WTC11 (cell line): ENCODE measurements at regions not wholly inside any gene's neighbourhood (a gene's known extent, or its start where the extent isn't known, plus 50 kb on each side); places are given as distances from the start of the nearest gene placed in this dataset.

Experiments used
- ATAC-seq: fragments of 200-7000 bp; cut with Tn5 transposase; 2 replicates; pipeline ENCODE4 v1.10.0; 2021; ENCODE audit warnings: mild to moderate bottlenecking, moderate library complexity
- CTCF ChIA-PET: fragments of 300-600 bp; sonication (Branson Sonifier 250); formaldehyde crosslinking; loops from one replicate; lab custom pipeline; 2021; ENCODE audit warnings: antibody characterized with exemption; lab: Charles Lee
- POLR2A ChIA-PET: fragments of 350-600 bp; sonication (Branson Sonifier 250); formaldehyde crosslinking; loops from one replicate; lab custom pipeline; 2021; ENCODE audit warnings: antibody characterized with exemption; lab: Charles Lee
- DNase-seq: peaks from one replicate; pipeline ENCODE4 v3.0.0; 2021; ENCODE audit warnings: low spot score
- H3K27ac Mint-ChIP-seq: 2 replicates; pipeline ENCODE4 v1.8.0; 2021; ENCODE audit warnings: mixed read lengths
- H3K27me3 Mint-ChIP-seq: 2 replicates; pipeline ENCODE4 v1.8.0; 2021; ENCODE audit warnings: low read depth, mild to moderate bottlenecking, moderate library complexity, mixed read lengths
- H3K36me3 Mint-ChIP-seq: 2 replicates; pipeline ENCODE4 v1.8.0; 2021; ENCODE audit warnings: mixed read lengths
- H3K4me1 Mint-ChIP-seq: 2 replicates; pipeline ENCODE4 v1.8.0; 2022; ENCODE audit warnings: mixed read lengths
- H3K4me3 Mint-ChIP-seq: 2 replicates; pipeline ENCODE4 v1.8.0; 2021; ENCODE audit warnings: mild to moderate bottlenecking, moderate library complexity, mixed read lengths
- H3K9me3 Mint-ChIP-seq: 2 replicates; pipeline ENCODE4 v1.8.0; 2021; ENCODE audit warnings: mixed read lengths
- NFYB ChIP-seq: sonication (generic); formaldehyde crosslinking; conservative IDR thresholded peaks from 2 replicates; pipeline ENCODE4 v1.8.0; 2022; ENCODE audit warnings: low read depth, missing genetic modification reagents
- NR3C1 ChIP-seq: sonication (generic); formaldehyde crosslinking; conservative IDR thresholded peaks from 2 replicates; pipeline ENCODE4 v1.8.1; 2023; ENCODE audit warnings: low read depth, mild to moderate bottlenecking, missing genetic modification reagents
- SMAD4 ChIP-seq: sonication (generic); formaldehyde crosslinking; IDR thresholded peaks from 2 replicates; pipeline ENCODE4 v1.8.0; 2022; ENCODE audit warnings: mild to moderate bottlenecking, missing genetic modification reagents
- ZNF232 ChIP-seq: sonication (generic); formaldehyde crosslinking; IDR thresholded peaks from 2 replicates; pipeline ENCODE4 v1.8.0; 2022; ENCODE audit warnings: mild to moderate bottlenecking, missing genetic modification reagents
- ZNF263 ChIP-seq: sonication (generic); formaldehyde crosslinking; IDR thresholded peaks from 2 replicates; pipeline ENCODE4 v1.8.1; 2022; ENCODE audit warnings: low read depth, mild to moderate bottlenecking, moderate library complexity, missing genetic modification reagents
- ZNF416 ChIP-seq: fragments of 250-450 bp; sonication (Bioruptor Pico); IDR thresholded peaks from 2 replicates; pipeline ENCODE4 v1.9.0; 2021; ENCODE audit warnings: mild to moderate bottlenecking, inconsistent platforms
- TF ChIP-seq, protein P1 (sequence below): sonication (generic); formaldehyde crosslinking; IDR thresholded peaks from 2 replicates; pipeline ENCODE4 v1.8.1; 2023; ENCODE audit warnings: mild to moderate bottlenecking, missing genetic modification reagents, moderate library complexity
- TF ChIP-seq, protein P2 (sequence below): sonication (generic); formaldehyde crosslinking; IDR thresholded peaks from 2 replicates; pipeline ENCODE4 v1.8.1; 2022; ENCODE audit warnings: mild to moderate bottlenecking, moderate library complexity, missing genetic modification reagents
- TF ChIP-seq, protein P3 (sequence below): sonication (generic); formaldehyde crosslinking; IDR thresholded peaks from 2 replicates; pipeline ENCODE4 v1.8.1; 2022; ENCODE audit warnings: mild to moderate bottlenecking, missing genetic modification reagents, moderate library complexity, borderline replicate concordance
- TF ChIP-seq, protein P4 (sequence below): fragments of 250-450 bp; sonication (Bioruptor Pico); IDR thresholded peaks from 2 replicates; pipeline ENCODE4 v1.9.0; 2021; ENCODE audit warnings: mild to moderate bottlenecking
- TF ChIP-seq, protein P5 (sequence below): sonication (generic); formaldehyde crosslinking; IDR thresholded peaks from 2 replicates; pipeline ENCODE4 v1.8.0; 2022; ENCODE audit warnings: mild to moderate bottlenecking, missing genetic modification reagents
- TF ChIP-seq, protein P6 (sequence below): sonication (generic); formaldehyde crosslinking; IDR thresholded peaks from 2 replicates; pipeline ENCODE4 v1.8.1; 2023; ENCODE audit warnings: mild to moderate bottlenecking, missing genetic modification reagents
- TF ChIP-seq, protein P7 (sequence below): sonication (generic); formaldehyde crosslinking; IDR thresholded peaks from 2 replicates; pipeline ENCODE4 v1.8.1; 2022; ENCODE audit warnings: missing genetic modification reagents, borderline replicate concordance
- TF ChIP-seq, protein P8 (sequence below): sonication (generic); formaldehyde crosslinking; IDR thresholded peaks from 2 replicates; pipeline ENCODE4 v1.8.0; 2023; ENCODE audit warnings: missing genetic modification reagents, mild to moderate bottlenecking, borderline replicate concordance

DNA sequence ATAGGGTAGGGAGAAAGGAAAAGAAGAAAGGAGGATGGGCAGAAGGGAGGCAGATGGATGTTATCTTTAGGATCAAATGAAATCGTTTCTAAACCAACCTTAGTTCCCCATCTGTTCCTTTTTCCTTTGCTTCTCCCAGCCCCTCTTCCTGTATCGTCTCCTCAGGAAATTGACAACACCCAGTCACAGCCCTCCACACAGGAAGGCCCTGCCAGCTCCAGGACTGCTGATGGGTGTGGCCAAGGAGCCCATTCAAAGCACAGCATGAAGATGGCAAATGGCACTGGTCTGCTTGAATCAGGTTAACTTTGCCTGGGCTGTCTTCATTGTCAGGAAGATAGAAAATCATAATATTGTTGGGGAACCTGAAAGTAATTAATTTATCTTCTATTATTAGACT lies 164.8 kb downstream of the C11orf87 start (continued):
- TF ChIP-seq, protein P1, sequence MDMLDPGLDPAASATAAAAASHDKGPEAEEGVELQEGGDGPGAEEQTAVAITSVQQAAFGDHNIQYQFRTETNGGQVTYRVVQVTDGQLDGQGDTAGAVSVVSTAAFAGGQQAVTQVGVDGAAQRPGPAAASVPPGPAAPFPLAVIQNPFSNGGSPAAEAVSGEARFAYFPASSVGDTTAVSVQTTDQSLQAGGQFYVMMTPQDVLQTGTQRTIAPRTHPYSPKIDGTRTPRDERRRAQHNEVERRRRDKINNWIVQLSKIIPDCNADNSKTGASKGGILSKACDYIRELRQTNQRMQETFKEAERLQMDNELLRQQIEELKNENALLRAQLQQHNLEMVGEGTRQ (CRISPR knock-in tag), result no peak

DNA sequence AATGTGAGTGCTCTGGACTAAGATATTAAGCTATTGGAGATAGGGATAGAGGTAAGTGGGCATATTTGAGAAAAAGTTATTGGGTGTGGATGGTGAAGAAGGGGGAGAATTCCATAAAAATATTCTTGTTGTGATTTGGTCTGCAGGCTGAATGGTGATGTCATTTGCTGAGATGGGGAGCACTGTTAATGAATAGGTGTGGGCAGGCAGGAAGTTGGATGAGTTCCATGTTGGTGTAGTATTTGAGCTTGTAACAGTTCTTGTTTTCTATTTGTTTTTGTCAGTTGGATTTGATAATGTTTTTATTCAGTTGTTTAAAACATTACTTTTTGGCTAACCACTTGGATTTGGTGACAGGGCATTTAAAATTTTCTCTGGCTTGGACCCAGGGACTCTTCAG lies 168.8 kb downstream of the C11orf87 start:
- TF ChIP-seq NFYB, result no peak
- no peak for TF ChIP-seq NR3C1 (CRISPR knock-in tag)
- TF ChIP-seq, protein P2, sequence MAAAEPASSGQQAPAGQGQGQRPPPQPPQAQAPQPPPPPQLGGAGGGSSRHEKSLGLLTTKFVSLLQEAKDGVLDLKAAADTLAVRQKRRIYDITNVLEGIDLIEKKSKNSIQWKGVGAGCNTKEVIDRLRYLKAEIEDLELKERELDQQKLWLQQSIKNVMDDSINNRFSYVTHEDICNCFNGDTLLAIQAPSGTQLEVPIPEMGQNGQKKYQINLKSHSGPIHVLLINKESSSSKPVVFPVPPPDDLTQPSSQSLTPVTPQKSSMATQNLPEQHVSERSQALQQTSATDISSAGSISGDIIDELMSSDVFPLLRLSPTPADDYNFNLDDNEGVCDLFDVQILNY (CRISPR knock-in tag), result no peak
- TF ChIP-seq ZNF416 (CRISPR knock-in tag), result no peak
- no peak for TF ChIP-seq SMAD4 (CRISPR knock-in tag)
- TF ChIP-seq, protein P3, sequence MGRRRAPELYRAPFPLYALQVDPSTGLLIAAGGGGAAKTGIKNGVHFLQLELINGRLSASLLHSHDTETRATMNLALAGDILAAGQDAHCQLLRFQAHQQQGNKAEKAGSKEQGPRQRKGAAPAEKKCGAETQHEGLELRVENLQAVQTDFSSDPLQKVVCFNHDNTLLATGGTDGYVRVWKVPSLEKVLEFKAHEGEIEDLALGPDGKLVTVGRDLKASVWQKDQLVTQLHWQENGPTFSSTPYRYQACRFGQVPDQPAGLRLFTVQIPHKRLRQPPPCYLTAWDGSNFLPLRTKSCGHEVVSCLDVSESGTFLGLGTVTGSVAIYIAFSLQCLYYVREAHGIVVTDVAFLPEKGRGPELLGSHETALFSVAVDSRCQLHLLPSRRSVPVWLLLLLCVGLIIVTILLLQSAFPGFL (CRISPR knock-in tag), result no peak
- no peak for TF ChIP-seq ZNF263 (CRISPR knock-in tag)
- TF ChIP-seq, protein P4, sequence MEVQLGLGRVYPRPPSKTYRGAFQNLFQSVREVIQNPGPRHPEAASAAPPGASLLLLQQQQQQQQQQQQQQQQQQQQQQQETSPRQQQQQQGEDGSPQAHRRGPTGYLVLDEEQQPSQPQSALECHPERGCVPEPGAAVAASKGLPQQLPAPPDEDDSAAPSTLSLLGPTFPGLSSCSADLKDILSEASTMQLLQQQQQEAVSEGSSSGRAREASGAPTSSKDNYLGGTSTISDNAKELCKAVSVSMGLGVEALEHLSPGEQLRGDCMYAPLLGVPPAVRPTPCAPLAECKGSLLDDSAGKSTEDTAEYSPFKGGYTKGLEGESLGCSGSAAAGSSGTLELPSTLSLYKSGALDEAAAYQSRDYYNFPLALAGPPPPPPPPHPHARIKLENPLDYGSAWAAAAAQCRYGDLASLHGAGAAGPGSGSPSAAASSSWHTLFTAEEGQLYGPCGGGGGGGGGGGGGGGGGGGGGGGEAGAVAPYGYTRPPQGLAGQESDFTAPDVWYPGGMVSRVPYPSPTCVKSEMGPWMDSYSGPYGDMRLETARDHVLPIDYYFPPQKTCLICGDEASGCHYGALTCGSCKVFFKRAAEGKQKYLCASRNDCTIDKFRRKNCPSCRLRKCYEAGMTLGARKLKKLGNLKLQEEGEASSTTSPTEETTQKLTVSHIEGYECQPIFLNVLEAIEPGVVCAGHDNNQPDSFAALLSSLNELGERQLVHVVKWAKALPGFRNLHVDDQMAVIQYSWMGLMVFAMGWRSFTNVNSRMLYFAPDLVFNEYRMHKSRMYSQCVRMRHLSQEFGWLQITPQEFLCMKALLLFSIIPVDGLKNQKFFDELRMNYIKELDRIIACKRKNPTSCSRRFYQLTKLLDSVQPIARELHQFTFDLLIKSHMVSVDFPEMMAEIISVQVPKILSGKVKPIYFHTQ (CRISPR knock-in tag), result no peak
- TF ChIP-seq, protein P5, sequence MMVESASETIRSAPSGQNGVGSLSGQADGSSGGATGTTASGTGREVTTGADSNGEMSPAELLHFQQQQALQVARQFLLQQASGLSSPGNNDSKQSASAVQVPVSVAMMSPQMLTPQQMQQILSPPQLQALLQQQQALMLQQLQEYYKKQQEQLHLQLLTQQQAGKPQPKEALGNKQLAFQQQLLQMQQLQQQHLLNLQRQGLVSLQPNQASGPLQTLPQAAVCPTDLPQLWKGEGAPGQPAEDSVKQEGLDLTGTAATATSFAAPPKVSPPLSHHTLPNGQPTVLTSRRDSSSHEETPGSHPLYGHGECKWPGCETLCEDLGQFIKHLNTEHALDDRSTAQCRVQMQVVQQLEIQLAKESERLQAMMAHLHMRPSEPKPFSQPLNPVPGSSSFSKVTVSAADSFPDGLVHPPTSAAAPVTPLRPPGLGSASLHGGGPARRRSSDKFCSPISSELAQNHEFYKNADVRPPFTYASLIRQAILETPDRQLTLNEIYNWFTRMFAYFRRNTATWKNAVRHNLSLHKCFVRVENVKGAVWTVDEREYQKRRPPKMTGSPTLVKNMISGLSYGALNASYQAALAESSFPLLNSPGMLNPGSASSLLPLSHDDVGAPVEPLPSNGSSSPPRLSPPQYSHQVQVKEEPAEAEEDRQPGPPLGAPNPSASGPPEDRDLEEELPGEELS, result no peak
- no peak for TF ChIP-seq ZNF232 (CRISPR knock-in tag)
- TF ChIP-seq, all 79 proteins: peak for 0
- H3K27ac Mint-ChIP-seq, result no peak overlapping the region
- peaks cover 21% of the 10 kb centered on the region for H3K4me1 Mint-ChIP-seq
- no peaks in the 10 kb centered on the region for H3K36me3 Mint-ChIP-seq
- no peak overlapping the region for H3K4me3 Mint-ChIP-seq
- ATAC-seq (no peak), DNase-seq (no peak)
- H3K27me3 Mint-ChIP-seq, result no peaks in the 10 kb centered on the region
- ChIA-PET CTCF (no interaction called here), POLR2A (no interaction called here)
- peaks cover 8% of the 10 kb centered on the region for H3K9me3 Mint-ChIP-seq

DNA sequence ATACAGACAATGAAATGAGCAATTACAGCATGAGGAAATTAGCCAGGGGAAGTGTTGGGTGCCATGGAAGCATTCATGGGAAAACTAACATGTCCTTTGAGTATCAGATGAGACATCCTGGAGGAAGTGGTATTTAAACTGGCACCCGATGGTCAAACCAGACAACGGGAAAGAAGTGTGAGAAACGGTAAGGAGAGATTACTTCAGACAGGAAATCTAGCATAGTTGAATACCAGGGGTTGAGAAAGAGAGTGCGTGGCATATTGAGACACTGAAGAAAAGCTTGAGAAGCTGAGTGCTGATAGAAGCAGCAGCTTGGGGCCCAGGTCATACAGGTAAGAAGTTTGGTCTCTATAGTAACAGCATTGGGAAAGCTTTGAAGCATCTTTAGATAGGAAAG lies 175.3 kb downstream of the C11orf87 start:
- TF ChIP-seq, protein P6, sequence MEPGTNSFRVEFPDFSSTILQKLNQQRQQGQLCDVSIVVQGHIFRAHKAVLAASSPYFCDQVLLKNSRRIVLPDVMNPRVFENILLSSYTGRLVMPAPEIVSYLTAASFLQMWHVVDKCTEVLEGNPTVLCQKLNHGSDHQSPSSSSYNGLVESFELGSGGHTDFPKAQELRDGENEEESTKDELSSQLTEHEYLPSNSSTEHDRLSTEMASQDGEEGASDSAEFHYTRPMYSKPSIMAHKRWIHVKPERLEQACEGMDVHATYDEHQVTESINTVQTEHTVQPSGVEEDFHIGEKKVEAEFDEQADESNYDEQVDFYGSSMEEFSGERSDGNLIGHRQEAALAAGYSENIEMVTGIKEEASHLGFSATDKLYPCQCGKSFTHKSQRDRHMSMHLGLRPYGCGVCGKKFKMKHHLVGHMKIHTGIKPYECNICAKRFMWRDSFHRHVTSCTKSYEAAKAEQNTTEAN (CRISPR knock-in tag), result no peak
- TF ChIP-seq, protein P5, result no peak
- TF ChIP-seq, protein P7, sequence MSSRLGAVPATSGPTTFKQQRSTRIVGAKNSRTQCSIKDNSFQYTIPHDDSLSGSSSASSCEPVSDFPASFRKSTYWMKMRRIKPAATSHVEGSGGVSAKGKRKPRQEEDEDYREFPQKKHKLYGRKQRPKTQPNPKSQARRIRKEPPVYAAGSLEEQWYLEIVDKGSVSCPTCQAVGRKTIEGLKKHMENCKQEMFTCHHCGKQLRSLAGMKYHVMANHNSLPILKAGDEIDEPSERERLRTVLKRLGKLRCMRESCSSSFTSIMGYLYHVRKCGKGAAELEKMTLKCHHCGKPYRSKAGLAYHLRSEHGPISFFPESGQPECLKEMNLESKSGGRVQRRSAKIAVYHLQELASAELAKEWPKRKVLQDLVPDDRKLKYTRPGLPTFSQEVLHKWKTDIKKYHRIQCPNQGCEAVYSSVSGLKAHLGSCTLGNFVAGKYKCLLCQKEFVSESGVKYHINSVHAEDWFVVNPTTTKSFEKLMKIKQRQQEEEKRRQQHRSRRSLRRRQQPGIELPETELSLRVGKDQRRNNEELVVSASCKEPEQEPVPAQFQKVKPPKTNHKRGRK (CRISPR knock-in tag), result no peak
- TF ChIP-seq, protein P8, sequence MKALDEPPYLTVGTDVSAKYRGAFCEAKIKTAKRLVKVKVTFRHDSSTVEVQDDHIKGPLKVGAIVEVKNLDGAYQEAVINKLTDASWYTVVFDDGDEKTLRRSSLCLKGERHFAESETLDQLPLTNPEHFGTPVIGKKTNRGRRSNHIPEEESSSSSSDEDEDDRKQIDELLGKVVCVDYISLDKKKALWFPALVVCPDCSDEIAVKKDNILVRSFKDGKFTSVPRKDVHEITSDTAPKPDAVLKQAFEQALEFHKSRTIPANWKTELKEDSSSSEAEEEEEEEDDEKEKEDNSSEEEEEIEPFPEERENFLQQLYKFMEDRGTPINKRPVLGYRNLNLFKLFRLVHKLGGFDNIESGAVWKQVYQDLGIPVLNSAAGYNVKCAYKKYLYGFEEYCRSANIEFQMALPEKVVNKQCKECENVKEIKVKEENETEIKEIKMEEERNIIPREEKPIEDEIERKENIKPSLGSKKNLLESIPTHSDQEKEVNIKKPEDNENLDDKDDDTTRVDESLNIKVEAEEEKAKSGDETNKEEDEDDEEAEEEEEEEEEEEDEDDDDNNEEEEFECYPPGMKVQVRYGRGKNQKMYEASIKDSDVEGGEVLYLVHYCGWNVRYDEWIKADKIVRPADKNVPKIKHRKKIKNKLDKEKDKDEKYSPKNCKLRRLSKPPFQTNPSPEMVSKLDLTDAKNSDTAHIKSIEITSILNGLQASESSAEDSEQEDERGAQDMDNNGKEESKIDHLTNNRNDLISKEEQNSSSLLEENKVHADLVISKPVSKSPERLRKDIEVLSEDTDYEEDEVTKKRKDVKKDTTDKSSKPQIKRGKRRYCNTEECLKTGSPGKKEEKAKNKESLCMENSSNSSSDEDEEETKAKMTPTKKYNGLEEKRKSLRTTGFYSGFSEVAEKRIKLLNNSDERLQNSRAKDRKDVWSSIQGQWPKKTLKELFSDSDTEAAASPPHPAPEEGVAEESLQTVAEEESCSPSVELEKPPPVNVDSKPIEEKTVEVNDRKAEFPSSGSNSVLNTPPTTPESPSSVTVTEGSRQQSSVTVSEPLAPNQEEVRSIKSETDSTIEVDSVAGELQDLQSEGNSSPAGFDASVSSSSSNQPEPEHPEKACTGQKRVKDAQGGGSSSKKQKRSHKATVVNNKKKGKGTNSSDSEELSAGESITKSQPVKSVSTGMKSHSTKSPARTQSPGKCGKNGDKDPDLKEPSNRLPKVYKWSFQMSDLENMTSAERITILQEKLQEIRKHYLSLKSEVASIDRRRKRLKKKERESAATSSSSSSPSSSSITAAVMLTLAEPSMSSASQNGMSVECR (CRISPR knock-in tag), result no peak
- Mint-ChIP-seq H3K36me3 (no peaks in the 10 kb centered on the region), H3K27ac (no peak overlapping the region), H3K9me3 (no peaks in the 10 kb centered on the region), H3K4me3 (no peak overlapping the region), H3K4me1 (0 out of 2 replicates have a peak, but pooled peaks cover 2% of the 10 kb centered on the region), H3K27me3 (no peaks in the 10 kb centered on the region)
- DNase-seq, result no peak
- no peak for ATAC-seq
- ChIA-PET POLR2A (interaction anchor here (0.7 kb wide), 1 partner anchor 46 kb away, joined by 3 read pairs; no protein-coding TSS in a partner anchor), CTCF (no interaction called here)
